ENCODE measurements at regions not wholly inside any gene's neighbourhood (a gene's known extent, or its start where the extent isn't known, plus 50 kb on each side); places are given as distances from the start of the nearest gene placed in this dataset.

- no peak for FAIRE-seq
Observed at GRCh38 chr1:239606850-239607400, 220.6 kb downstream of the CHRM3 start.

- FAIRE-seq: no peak
Observed at GRCh38 chr1:239608469-239608868, 222.1 kb downstream of the CHRM3 start.

- no peak for FAIRE-seq
Observed at GRCh38 chr1:239612379-239612778, 226.0 kb downstream of the CHRM3 start.

- peak; percentile 86 for FAIRE-seq
Observed at GRCh38 chr1:239616673-239617072, 230.3 kb downstream of the CHRM3 start.

GRCh38 chr1:239617259-239617658 is 230.9 kb downstream of the CHRM3 start:
- no peak for FAIRE-seq

- no peak for FAIRE-seq
Observed at GRCh38 chr1:239617731-239618130, 231.4 kb downstream of the CHRM3 start.

GRCh38 chr1:239619190-239619589 is 232.8 kb downstream of the CHRM3 start:
- FAIRE-seq: no peak

- FAIRE-seq: no peak
Observed at GRCh38 chr1:239630767-239631166, 244.4 kb downstream of the CHRM3 start.

- FAIRE-seq: no peak
Observed at GRCh38 chr1:239633432-239633831, 247.1 kb downstream of the CHRM3 start.

GRCh38 chr1:239635276-239635675 is 248.9 kb downstream of the CHRM3 start:
- FAIRE-seq: no peak

- FAIRE-seq: no peak
Observed at GRCh38 chr1:239636347-239636746, 250.0 kb downstream of the CHRM3 start.

- no peak for FAIRE-seq
Observed at GRCh38 chr1:239644604-239645003, 258.2 kb downstream of the CHRM3 start.

GRCh38 chr1:239647045-239647444 is 260.7 kb downstream of the CHRM3 start:
- FAIRE-seq: no peak

GRCh38 chr1:239647964-239648632 is 261.7 kb downstream of the CHRM3 start:
- peak; percentile 11 for FAIRE-seq

GRCh38 chr1:239655023-239655422 is 268.7 kb downstream of the CHRM3 start:
- FAIRE-seq: no peak

GRCh38 chr1:239657291-239657690 is 270.9 kb downstream of the CHRM3 start:
- no peak for FAIRE-seq

GRCh38 chr1:239662950-239663349 is 276.6 kb downstream of the CHRM3 start:
- FAIRE-seq: no peak

- FAIRE-seq: no peak
Observed at GRCh38 chr1:239672256-239672655, 285.9 kb downstream of the CHRM3 start.

- no peak for FAIRE-seq
Observed at GRCh38 chr1:239675735-239676134, 289.4 kb downstream of the CHRM3 start.

- FAIRE-seq: no peak
Observed at GRCh38 chr1:239676522-239677273, 290.3 kb downstream of the CHRM3 start.

GRCh38 chr1:239677362-239677761 is 291.0 kb downstream of the CHRM3 start:
- no peak for FAIRE-seq

- no peak for FAIRE-seq
Observed at GRCh38 chr1:239678181-239678580, 291.8 kb downstream of the CHRM3 start.

- FAIRE-seq: no peak
Observed at GRCh38 chr1:239682046-239682445, 295.7 kb downstream of the CHRM3 start.

GRCh38 chr1:239682960-239683359 is 296.6 kb downstream of the CHRM3 start:
- no peak for FAIRE-seq
